Glomerular visceral epithelial cell (primary cell): ENCODE measurements at regions not wholly inside any gene's neighbourhood (a gene's known extent, or its start where the extent isn't known, plus 50 kb on each side); places are given as distances from the start of the nearest gene placed in this dataset.
"Not testable (repeated sequence)": the region's sequence is repeated elsewhere in the genome, so short reads cannot be mapped to it uniquely, and the experiment has no call there.

Experiments used
- DNase-seq: peaks from one replicate; pipeline ENCODE4 v3.0.0-alpha.2; 2016; ENCODE audit errors: extremely low spot score

DNA sequence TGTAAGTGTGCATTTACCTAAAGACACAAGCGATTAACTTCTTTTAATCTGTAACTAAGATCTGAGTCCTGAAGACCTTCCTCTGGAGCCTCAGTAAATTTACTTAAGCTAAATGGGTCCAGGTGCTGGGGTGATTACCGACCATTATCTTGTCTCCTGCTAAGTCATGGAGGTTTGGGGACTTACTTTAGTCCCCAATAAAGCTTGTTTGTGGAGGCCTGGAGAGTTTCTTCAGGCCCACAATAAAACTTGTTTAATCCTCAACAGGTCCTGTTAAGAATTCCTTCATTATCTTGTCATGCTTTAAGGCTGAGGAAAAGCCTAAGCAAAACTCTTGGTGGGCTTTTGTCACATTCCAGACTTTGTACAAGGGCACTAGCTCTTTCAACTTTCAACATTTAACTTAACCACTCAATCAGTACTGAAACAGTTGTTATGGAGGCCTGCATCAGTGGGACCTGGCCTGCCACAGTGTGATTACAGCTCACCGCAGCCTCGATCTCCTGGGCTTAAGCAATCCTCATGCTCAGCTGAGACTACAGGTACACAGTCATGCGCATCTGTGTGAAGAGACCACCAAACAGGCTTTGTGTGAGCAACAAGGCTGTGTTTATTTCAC, 84.0 kb downstream of the FMO4 start:
- no peak for DNase-seq

DNA sequence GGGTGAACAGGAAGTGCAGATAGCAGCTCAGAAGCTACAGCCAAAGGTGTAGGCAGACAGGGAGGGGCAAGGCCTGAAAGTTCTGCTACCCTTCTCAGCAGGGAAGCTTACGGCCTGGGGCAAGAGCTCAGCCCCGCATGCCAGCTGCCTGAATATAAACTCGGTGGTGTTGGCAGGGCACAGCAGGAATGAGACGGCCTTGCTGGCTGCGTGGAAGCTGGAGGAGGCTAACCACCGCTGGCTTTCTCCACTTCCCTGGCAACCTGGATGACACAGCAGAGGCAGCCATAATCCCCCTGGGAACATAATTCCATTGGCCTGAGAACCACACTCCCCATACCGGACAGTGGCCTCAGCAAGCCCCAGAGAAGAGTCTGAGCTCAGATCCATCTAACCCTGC, 81.9 kb upstream of the PRRC2C start:
- no peak for DNase-seq

DNA sequence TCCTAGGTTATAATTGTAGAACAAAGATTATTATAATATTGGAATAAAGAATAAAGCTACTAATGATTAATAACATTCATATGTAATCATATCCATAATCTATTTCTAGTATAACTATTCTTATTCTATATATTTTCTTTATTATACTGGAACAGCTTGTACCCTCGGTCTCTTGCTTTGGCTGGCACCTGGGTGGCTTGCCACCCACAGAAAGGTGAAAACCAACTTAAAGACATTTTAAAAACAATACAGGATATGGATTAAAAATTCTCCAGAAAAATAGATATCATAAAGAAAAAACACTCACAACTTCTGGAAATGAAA, 80.0 kb upstream of the PRRC2C start:
- no peak for DNase-seq

DNA sequence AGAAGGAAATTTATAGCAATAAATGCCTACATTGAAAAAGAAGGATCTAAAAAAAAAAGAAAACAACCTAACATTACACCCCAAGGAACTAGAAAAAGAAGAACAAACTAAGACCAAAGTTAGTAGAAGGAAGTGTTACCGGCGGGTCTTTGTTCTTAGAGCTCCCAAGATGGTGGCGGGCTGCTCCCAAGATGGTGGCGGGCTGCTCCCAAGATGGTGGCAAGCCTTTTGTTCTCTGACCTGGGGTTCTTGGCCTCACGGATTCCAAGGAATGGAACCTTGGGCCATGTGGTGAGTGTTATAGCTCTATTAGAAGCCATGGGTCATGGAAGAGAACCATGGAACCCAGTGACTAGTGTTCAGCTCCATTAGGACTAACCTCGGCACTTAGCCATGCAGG, 71.8 kb upstream of the PRRC2C start:
- DNase-seq = not testable (repeated sequence)

DNA sequence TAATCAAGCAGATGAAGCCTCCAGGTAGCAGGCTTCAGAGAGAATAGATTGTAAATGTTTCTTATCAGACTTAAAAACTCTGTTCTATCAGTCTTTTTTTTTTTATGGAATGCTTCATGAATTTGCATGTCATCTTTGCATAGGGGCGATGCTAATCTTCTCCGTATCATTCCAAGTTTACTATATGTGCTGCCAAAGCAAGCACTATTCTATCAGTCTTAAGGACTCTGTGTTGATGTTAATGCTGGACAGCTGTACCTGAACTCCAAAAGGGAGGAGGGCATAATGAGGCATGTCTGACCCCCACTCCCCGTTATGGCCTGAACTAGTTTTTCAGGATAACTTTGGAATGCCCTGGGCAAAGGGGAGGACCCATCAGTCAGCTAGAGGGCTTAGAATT, 66.8 kb upstream of the PRRC2C start:
- DNase-seq = no peak

DNA sequence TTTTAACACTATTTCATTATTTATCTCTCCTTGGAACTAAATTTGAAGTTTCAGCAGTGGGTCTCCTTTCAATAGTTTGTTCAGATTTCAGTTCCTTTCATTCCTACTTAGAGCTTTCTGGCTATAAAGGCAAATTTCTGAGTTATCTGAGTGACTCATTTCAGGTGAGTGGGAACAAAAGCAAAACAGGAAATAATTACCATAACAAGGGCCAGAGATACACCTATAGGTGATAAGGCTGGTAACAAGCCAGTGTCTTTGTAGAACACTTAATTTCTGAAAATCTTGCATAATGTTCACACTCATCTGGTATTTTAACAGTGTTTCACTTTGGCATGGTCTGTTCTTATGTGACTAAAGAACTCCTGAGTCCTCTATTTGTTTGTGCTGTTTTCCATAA, 64.5 kb upstream of the PRRC2C start:
- DNase-seq = no peak

DNA sequence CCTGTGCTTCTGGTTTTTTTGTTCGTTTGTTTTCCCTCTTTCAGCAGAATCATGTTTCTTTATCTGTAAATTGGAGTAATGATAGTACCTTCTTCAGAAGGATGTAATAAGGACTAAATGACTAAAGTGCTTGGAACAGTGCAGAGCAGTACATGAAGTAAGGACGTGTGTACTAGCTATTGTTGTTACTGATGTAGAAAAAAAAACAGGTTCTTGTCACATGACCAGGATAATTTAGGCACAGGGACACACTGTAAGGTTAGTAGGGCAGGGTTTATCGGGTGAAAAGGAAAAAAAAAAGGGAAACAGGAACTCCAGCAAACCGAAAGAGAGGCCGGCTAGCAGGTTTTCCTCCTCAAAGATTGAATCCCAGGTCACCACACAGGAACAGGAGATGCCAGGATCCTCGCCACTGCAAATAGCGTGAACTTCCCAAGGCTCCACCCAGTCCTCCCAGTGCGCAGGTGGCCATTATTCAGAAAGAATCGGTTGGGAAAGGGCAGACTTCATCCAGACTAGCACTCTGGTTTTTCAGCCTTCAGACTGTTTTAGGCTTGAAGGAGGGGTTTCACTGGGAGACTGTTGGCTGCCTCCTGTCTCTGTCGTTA, 63.8 kb upstream of the PRRC2C start:
- no peak for DNase-seq

DNA sequence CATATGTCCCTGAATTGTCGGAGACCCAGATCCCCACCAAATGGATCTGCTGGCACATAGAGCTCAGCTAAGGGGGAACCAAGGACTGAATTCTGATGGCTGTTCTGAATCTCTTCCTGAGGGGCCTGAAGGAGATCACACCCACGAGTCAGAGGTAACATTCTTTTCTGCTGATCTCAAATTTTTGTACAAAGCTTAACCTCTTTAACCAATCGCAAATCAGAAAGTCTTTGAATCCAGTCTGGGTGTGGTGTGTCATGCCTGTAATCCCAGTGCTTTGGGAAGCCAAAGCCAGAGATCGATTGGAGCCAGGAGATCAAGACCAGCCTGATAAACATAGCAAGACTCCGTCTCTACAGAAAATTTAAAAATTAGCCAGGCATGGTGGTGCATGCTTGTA, 62.8 kb upstream of the PRRC2C start:
- DNase-seq = no peak

DNA sequence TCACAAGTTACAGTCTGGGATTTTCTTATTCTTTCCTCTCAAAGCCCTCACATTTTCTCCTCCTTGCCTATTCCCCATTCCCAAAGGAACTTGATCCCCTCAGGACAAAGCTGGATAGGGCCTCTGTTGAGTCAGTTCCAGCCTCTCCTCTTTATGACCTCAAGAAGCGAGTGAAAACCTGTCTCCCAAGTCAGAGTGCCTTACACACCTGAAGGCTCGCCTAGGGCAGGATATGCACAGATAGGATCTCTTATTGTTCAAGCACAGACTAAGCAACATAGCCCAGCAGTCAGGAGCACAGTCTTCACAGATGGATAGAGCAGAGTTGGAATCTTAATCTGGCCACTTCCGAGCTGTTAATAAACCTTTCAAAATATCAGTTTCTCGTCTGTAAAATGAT, 60.8 kb upstream of the PRRC2C start:
- no peak for DNase-seq

DNA sequence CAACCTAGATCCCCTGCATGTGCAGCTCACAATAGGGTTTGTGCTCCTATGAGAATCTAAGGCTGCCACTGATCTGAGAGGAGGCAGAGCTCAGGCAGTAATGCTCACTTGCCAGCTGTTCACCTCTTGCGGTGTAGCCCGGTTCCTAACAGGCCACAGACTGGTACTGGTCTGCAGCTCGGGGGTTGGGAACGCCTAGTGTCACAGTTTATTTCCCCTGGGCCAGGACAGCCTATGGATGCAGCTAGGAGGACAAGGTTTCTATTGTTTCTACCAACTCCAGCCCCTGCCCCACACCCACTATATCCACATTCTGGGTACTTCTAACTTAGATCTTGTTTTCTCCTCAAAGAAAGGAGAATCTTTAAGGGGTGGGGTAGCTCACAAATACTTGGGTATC, 58.7 kb upstream of the PRRC2C start:
- DNase-seq = no peak

DNA sequence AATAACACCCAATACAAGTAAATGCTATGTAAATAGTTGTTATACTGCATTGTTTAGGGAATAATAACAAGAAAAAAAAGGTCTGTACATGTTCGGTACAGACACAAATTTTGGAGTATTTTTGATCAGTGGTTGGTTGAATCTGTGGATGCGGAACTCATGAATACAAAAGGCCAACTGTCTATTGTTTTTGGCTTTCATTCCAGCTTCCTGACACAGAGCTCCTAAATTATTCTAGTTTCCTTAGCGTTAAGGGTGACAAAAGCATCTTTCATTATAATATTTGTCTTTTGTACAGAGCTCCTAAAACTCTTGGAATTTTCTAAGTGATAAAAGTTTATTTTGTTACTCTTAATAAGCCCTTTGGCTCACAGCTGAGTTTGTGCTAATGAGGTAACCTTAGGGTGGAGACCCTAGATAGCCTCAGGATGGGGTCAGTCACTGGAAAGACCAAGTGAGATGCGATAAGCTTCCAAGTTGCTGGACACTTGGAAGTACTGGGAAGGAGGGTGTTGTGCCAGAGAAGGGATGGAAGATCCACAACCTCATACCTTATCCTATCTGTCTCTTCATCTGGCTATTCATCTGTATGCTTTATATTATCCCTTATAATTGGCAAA, 57.4 kb upstream of the PRRC2C start:
- no peak for DNase-seq

DNA sequence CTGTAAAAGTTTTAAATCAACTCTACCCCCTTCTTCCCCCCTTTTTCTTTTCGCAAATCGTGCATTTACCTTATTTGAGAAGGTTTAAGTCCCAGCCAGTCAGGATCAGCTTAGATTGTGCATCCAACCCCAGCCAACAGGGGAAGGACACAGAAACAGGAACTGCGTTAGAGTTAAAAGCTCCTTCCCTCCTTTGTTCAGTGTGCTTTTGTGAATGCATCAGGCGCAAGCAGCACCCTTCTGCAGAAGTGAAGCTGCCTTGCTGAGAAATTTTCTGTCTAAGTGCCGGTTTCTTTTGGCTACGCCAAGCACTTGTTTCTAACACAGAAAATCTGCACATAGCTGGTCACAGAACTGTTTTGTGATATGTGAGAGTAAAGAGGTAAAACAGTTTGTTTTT, 56.2 kb upstream of the PRRC2C start:
- no peak for DNase-seq

DNA sequence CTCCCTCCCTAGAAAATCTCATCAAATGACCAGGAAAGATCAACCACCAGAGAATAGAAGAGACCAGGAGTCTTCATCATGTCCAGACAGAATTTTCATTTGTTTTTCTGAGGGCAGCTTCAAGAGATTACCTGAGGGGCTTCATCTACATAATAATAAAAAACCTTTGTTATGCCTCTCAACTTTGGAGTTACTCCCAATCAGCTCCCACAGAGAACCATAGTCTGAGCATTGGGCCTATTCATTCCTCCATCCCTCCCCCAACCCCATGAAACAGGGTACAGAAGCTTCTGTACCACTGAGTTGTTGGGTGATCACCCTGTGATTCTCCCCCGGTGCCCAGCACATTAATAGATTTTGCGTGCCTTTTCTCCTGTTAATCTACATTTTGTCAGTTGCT, 53.3 kb upstream of the PRRC2C start:
- no peak for DNase-seq

DNA sequence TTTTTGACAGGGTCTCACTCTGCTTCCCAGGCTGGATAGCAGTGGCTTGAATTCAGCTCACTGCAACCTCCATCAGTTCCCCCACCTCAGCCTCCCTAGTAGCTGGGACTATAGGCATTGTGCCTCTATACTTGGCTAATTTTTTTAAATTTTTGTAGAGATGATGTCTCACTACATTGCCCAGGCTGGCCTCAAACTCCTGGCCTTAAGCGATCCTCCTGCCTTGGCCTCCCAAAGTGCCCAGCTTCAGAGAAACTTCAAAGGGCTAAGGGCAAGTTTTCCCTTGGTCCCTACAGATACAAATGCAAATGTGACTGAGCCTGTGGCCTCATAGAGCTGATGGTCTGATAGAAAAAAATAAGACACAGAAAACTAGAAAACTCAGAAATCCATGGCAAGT, 52.9 kb upstream of the PRRC2C start:
- no peak for DNase-seq

DNA sequence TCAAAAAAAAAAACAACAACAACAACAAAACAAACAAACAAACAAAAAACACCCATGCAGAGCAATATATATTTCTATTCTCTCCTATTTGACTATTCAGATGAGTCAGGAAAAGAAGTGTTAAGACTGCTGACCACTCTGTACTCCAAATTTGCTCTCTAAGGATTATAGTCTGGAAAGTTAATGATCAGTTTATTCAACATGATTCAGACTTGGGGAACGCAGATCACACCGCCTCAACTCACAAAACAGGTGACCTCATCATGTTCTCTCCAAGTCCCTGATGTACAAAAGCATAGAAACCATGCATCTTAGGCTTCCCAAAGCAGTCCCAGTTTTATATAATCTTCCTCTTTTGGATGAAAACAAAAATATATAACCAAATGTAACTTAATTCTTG, 51.9 kb upstream of the PRRC2C start:
- DNase-seq = peak; percentile 93

DNA sequence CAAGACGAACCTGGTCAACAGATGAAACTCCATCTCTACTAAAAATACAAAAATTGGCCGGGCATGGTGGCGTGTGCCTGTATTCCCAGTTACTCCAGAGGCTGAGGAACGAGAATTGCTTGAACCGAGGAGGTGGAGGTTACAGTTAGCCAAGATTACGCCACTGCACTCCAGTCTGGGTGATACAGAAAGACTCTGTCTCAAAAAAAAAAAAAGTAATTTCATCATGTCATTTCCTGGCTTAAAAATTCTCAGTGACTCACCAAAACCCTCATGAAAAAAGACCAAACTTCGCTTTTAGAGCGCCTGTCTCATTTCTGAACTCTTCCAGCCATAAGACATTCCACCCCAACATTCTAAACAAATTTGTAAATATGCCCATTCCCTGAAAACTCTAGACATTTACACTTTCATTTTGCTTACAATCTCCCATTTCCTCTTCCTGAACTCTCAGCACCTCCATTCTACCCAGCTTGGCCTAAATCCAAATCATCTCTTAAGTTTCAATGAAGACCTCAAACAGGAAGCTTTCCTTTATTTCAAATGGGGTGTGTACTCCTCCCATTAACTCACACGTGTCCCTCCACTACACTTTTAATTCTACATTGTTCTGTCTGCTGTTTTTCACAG, 50.5 kb upstream of the PRRC2C start:
- peak; percentile 79 for DNase-seq
